Body of pancreas (tissue), 4 donors: ENCODE measurements at regions not wholly inside any gene's neighbourhood (a gene's known extent, or its start where the extent isn't known, plus 50 kb on each side); places are given as distances from the start of the nearest gene placed in this dataset.

Experiments used
- ATAC-seq: fragments of 150-250 bp; one replicate; pipeline ENCODE4 v1.9.1; 2016
- DNase-seq, 4 donors: peaks; one replicate each; pipeline ENCODE4 v3.0.0-alpha.2; 2019
- H3K27ac ChIP-seq, 4 donors: fragments of 200-600 bp; sonication (generic); 1 replicate in 3 of 4; 2 replicates in 1 of 4; pipeline versions ENCODE4 v1.5.1 to v1.6.1; 2016 to 2019; ENCODE audit warnings: mild to moderate bottlenecking in 1 of 4, mixed read lengths in 1 of 4, moderate library complexity in 1 of 4
- H3K27me3 ChIP-seq, 2 donors: fragments of 200-600 bp; sonication (generic); one replicate each; pipeline ENCODE4 v1.6.0; 2016; ENCODE audit warnings: mild to moderate bottlenecking in 1 of 2
- H3K36me3 ChIP-seq, 2 donors: fragments of 200-600 bp; sonication (generic); replicated peaks in 1 of 2; 2 replicates each; pipeline ENCODE4 v1.5.1; 2016; ENCODE audit warnings: low read depth in 2 of 2; ENCODE audit not compliant: insufficient read depth in 1 of 2
- H3K4me1 ChIP-seq: fragments of 200-600 bp; sonication (generic); one replicate; pipeline ENCODE4 v1.6.0; 2016
- H3K4me3 ChIP-seq, 2 donors: fragments of 200-600 bp; sonication (generic); 1 replicate in 1 of 2; 2 replicates in 1 of 2; pipeline ENCODE4 v1.5.1; 2016 to 2019
- H3K9me3 ChIP-seq, 3 donors: fragments of 200-600 bp; sonication (generic); 1 replicate in 2 of 3; 2 replicates in 1 of 3; pipeline ENCODE4 v1.5.1; 2016
- CTCF ChIP-seq, 7 experiments: fragments of 450-650 bp in 4 of 7; fragments of 200-600 bp in 3 of 7; sonication (generic) in 3 of 7; IDR thresholded peaks; one replicate each; pipeline ENCODE4 v1.5.1; 2016 to 2019; ENCODE audit warnings: antibody characterized with exemption in 7 of 7
- POLR2A ChIP-seq, 3 donors: fragments of 450-650 bp; IDR thresholded peaks; one replicate each; pipeline ENCODE4 v1.6.1; 2016; ENCODE audit warnings: antibody characterized with exemption in 3 of 3, mild to moderate bottlenecking in 2 of 3
- WGBS, 2 donors: methylation state at CpG; one replicate each; pipeline ENCODE4 v1.1.5; 2017; 5-methylcytosine and 5-hydroxymethylcytosine counted together
- intact Hi-C: fragments of 100-400 bp; cut with DNase I; formaldehyde crosslinking; loops from one replicate; pipeline ENCODE4 v1.15.1; 2023

GRCh38 chr6:139522511-139523220 is 148.2 kb upstream of the CITED2 start:
- DNase-seq (no peak), ATAC-seq (no peak)
- Histone ChIP-seq H3K4me3 (no peak overlapping the region), H3K27ac (no peak overlapping the region), H3K9me3 (no peaks in the 10 kb centered on the region), H3K27me3 (no peaks in the 10 kb centered on the region), H3K4me1 (peaks cover 4% of the 10 kb centered on the region), H3K36me3 (no peaks in the 10 kb centered on the region)
- TF ChIP-seq CTCF (IDR thresholded peaks at IDR 0.05): no peak
- TF ChIP-seq POLR2A (IDR thresholded peaks at IDR 0.05): no peak
- 80 to 81% methylated on average over 3 of the region's 3 CpGs for WGBS, 2 donors
- intact Hi-C loops: no loop called here

GRCh38 chr6:139521338-139521737 is 146.9 kb upstream of the CITED2 start:
- intact Hi-C loops: no loop called here
- Histone ChIP-seq H3K27me3 (no peaks in the 10 kb centered on the region), H3K27ac (no peak overlapping the region), H3K4me1 (peaks cover 4% of the 10 kb centered on the region), H3K4me3 (no peak overlapping the region), H3K9me3 (no peaks in the 10 kb centered on the region), H3K36me3 (no peaks in the 10 kb centered on the region)
- ATAC-seq (no peak), DNase-seq (no peak)
- TF ChIP-seq CTCF (IDR thresholded peaks at IDR 0.05) (no peak), POLR2A (IDR thresholded peaks at IDR 0.05) (no peak)
- 76 to 81% methylated on average over 3 of the region's 3 CpGs for WGBS, 2 donors

- DNase-seq (no peak), ATAC-seq (no peak)
- H3K9me3 ChIP-seq: no peaks in the 10 kb centered on the region
- H3K27ac ChIP-seq: no peak overlapping the region
- no peak overlapping the region for H3K4me3 ChIP-seq
- intact Hi-C loops: no loop called here
- WGBS, 2 donors: 63 to 85% methylated on average over 3 of the region's 3 CpGs
- no peaks in the 10 kb centered on the region for H3K36me3 ChIP-seq
- no peaks in the 10 kb centered on the region for H3K27me3 ChIP-seq
- H3K4me1 ChIP-seq: peaks cover 4% of the 10 kb centered on the region
- no peak for TF ChIP-seq CTCF (IDR thresholded peaks at IDR 0.05)
- TF ChIP-seq POLR2A (IDR thresholded peaks at IDR 0.05): no peak
Measured at GRCh38 chr6:139520321-139520768, 145.9 kb upstream of the CITED2 start.

- WGBS, 2 donors: 75 to 85% methylated on average over 5 of the region's 5 CpGs
- no peak overlapping the region for H3K4me3 ChIP-seq
- peaks cover 4% of the 10 kb centered on the region for H3K4me1 ChIP-seq
- intact Hi-C loops: no loop called here
- TF ChIP-seq POLR2A (IDR thresholded peaks at IDR 0.05) (no peak), CTCF (IDR thresholded peaks at IDR 0.05) (no peak)
- no peak overlapping the region for H3K27ac ChIP-seq
- no peaks in the 10 kb centered on the region for H3K27me3 ChIP-seq
- ATAC-seq (no peak), DNase-seq (no peak)
- no peaks in the 10 kb centered on the region for H3K9me3 ChIP-seq
- H3K36me3 ChIP-seq: no peaks in the 10 kb centered on the region
Measured at GRCh38 chr6:139519571-139520031, 145.2 kb upstream of the CITED2 start.

- no peaks in the 10 kb centered on the region for H3K36me3 ChIP-seq
- no peaks in the 10 kb centered on the region for H3K27me3 ChIP-seq
- DNase-seq (no peak), ATAC-seq (no peak)
- no peak overlapping the region for H3K4me3 ChIP-seq
- no peak overlapping the region for H3K27ac ChIP-seq
- intact Hi-C loops: no loop called here
- WGBS, 2 donors: 88 to 91% methylated on average over 5 of the region's 5 CpGs
- TF ChIP-seq POLR2A (IDR thresholded peaks at IDR 0.05) (no peak), CTCF (IDR thresholded peaks at IDR 0.05) (no peak)
- no peaks in the 10 kb centered on the region for H3K9me3 ChIP-seq
- H3K4me1 ChIP-seq: peaks cover 4% of the 10 kb centered on the region
Measured at GRCh38 chr6:139519097-139519496, 144.6 kb upstream of the CITED2 start.
